Astrocyte of the cerebellum (primary cell): ENCODE measurements at regions not wholly inside any gene's neighbourhood (a gene's known extent, or its start where the extent isn't known, plus 50 kb on each side); places are given as distances from the start of the nearest gene placed in this dataset.

Experiments used
- DNase-seq: peaks from one replicate; pipeline ENCODE4 v3.0.0-alpha.2; 2011; ENCODE audit warnings: low read depth
- H3K4me3 ChIP-seq: 2 replicates; pipeline ENCODE4 v1.5.1; 2011; ENCODE audit warnings: mild to moderate bottlenecking, low read depth, low read length, moderate library complexity
- in situ Hi-C: cut with HindIII; loops from 2 replicates; pipeline ENCODE4 v1.10.0; 2017; ENCODE audit warnings: low sequenced_read_pairs
- TF ChIP-seq, protein P1 (sequence below): IDR thresholded peaks from 2 replicates; pipeline ENCODE4 v1.5.1; 2012; ENCODE audit warnings: low read length, low read depth, moderate library complexity, mild to moderate bottlenecking; ENCODE audit errors: missing control alignments

DNA sequence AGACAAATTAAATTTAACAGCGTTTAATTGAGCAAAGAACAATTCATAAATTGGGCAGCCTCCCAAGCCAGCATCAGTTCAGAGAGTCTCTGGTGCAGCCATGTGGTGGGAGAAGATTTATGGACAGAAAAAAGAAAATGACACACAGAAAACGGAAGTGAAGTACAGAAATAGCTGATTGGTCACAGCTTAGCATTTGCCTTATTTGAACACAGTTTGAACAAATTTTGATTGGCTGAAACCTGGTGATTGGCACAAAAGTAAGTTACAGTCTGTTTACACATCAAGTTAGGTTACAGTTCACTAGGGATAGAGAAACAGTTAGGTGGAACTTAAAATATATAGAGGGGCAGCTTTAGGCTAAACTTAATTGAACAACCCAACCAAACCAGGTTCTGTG lies 720.1 kb downstream of the TYW1 start:
- no peak for DNase-seq
- TF ChIP-seq, protein P1, sequence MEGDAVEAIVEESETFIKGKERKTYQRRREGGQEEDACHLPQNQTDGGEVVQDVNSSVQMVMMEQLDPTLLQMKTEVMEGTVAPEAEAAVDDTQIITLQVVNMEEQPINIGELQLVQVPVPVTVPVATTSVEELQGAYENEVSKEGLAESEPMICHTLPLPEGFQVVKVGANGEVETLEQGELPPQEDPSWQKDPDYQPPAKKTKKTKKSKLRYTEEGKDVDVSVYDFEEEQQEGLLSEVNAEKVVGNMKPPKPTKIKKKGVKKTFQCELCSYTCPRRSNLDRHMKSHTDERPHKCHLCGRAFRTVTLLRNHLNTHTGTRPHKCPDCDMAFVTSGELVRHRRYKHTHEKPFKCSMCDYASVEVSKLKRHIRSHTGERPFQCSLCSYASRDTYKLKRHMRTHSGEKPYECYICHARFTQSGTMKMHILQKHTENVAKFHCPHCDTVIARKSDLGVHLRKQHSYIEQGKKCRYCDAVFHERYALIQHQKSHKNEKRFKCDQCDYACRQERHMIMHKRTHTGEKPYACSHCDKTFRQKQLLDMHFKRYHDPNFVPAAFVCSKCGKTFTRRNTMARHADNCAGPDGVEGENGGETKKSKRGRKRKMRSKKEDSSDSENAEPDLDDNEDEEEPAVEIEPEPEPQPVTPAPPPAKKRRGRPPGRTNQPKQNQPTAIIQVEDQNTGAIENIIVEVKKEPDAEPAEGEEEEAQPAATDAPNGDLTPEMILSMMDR, result no peak
- H3K4me3 ChIP-seq, result no peak overlapping the region
- in situ Hi-C loops, result no loop called here

DNA sequence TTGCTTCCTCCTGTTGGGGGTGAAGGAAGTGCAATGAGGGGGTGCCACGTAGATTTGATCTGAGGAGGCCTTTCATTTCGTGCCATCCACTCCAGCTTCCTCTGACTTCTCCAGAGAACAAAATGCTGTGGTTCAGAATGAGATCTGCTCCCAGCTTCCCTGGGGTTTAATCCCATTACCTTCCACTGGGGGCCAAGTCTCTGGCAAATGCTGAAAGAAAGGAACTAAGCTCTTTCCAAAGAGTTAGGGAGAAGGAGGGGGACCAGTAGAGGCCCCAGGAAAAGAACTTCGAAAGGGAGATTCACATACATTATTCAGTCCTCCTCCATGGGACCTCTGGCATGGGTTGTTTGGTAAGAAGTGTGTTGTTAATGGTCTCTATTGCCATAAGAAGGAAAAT lies 727.0 kb downstream of the TYW1 start:
- TF ChIP-seq, protein P1, result no peak
- no peak for DNase-seq
- H3K4me3 ChIP-seq, result no peak overlapping the region
- in situ Hi-C loops, result no loop called here

DNA sequence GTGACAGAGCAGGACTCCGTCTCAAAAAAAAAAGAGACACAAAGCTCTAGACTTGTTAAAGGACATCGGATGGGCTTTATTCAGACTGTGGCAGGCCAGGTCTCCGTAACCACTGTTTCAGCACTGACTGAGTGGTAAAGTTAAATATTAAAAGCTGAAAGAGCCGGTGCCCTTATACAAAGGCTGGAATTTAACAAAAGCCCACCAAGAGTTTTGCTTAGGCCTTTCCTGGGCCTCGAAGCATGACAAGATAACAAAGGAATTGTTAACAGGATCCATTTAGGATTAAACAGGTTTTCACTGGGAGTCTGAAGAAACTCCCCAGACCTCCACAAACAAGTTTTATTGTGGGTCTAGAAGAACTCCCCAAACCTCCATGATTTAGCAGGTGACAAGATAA lies 727.8 kb downstream of the TYW1 start:
- TF ChIP-seq, protein P1, result no peak
- in situ Hi-C loops, result no loop called here
- H3K4me3 ChIP-seq, result no peak overlapping the region
- DNase-seq, result no peak

GRCh38 chr7:67724955-67725354 lies 728.3 kb downstream of the TYW1 start:
- H3K4me3 ChIP-seq, result no peak overlapping the region
- in situ Hi-C loops, result no loop called here
- DNase-seq, result no peak
- TF ChIP-seq, protein P1, result no peak

- in situ Hi-C loops, result no loop called here
These were observed 728.8 kb downstream of the TYW1 start for GRCh38 chr7:67725423-67725822.

DNA sequence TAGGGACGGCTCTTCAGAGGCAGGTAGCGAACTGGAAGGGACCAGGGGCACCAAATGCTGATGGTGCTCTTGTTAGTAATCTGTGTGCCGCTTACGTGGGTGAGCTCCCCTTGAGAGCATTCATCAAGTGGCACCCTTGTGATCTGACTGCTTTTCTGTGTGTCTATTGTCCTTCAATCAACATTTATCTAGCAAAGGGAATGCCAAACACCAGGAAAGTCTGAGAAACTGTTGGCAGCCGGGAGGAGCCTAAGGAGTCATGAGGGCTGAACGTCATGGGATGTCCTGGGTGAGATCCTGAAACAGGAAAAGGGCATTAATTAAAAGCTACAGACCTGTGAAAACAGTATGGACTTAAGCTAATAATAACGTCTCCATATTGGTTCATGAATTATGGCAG lies 733.1 kb downstream of the TYW1 start:
- H3K4me3 ChIP-seq, result no peak overlapping the region

More at GRCh38 chr7:67725423-67725822, 728.8 kb downstream of the TYW1 start:
- TF ChIP-seq, protein P1, result no peak
- H3K4me3 ChIP-seq, result no peak overlapping the region
- DNase-seq, result no peak

More for the DNA sequence above, 733.1 kb downstream of the TYW1 start:
- TF ChIP-seq, protein P1, result no peak
- in situ Hi-C loops, result no loop called here
- DNase-seq, result no peak
